OCI-LY1 (cell line): ENCODE measurements at regions not wholly inside any gene's neighbourhood (a gene's known extent, or its start where the extent isn't known, plus 50 kb on each side); places are given as distances from the start of the nearest gene placed in this dataset.

ENCODE experiments used
- H2AFZ ChIP-seq: fragments of 200-600 bp; sonication (generic), shearing (Covaris generic); 2 replicates; pipeline ENCODE4 v1.6.0; 2014; ENCODE audit warnings: antibody characterized with exemption, mild to moderate bottlenecking, low read length
- H3F3A ChIP-seq: fragments of 200-600 bp; sonication (generic), shearing (Covaris generic); 2 replicates; pipeline ENCODE4 v1.6.0; 2014; ENCODE audit warnings: mild to moderate bottlenecking, antibody characterized with exemption, low read length, moderate library complexity; ENCODE audit not compliant: insufficient read depth
- H3K27ac ChIP-seq: fragments of 200-600 bp; sonication (generic); 2 replicates; pipeline ENCODE4 v1.5.1; 2014; ENCODE audit warnings: low read length, mixed run types, mild to moderate bottlenecking, low read depth; ENCODE audit not compliant: poor library complexity, severe bottlenecking
- H3K27me3 ChIP-seq: fragments of 200-600 bp; sonication (generic); 2 replicates; pipeline ENCODE4 v1.6.0; 2014; ENCODE audit warnings: antibody characterized with exemption, mild to moderate bottlenecking, low read length, moderate library complexity; ENCODE audit not compliant: insufficient read depth
- H3K36me3 ChIP-seq: fragments of 200-600 bp; sonication (generic); 2 replicates; pipeline ENCODE4 v1.6.1; 2014; ENCODE audit warnings: mild to moderate bottlenecking, antibody characterized with exemption, low read length, moderate library complexity, mixed read lengths; ENCODE audit not compliant: insufficient read depth
- H3K4me1 ChIP-seq: fragments of 200-600 bp; sonication (generic); 2 replicates; pipeline ENCODE4 v1.5.1; 2014; ENCODE audit warnings: mild to moderate bottlenecking, low read length, moderate library complexity; ENCODE audit not compliant: insufficient read depth, severe bottlenecking
- H3K4me2 ChIP-seq: fragments of 200-600 bp; sonication (generic), shearing (Covaris generic); 2 replicates; pipeline ENCODE4 v1.6.1; 2014; ENCODE audit warnings: low read length
- H3K4me3 ChIP-seq: fragments of 200-600 bp; sonication (generic); 2 replicates; pipeline ENCODE4 v1.5.1; 2014; ENCODE audit warnings: low read length, low read depth, mild to moderate bottlenecking, mixed read lengths; ENCODE audit not compliant: poor library complexity, severe bottlenecking
- H3K79me2 ChIP-seq: fragments of 200-600 bp; shearing (Covaris generic); 2 replicates; pipeline ENCODE4 v1.6.1; 2016; ENCODE audit warnings: mixed run types, low read length, mixed read lengths; ENCODE audit not compliant: insufficient read depth
- H3K9ac ChIP-seq: fragments of 200-600 bp; sonication (generic), shearing (Covaris generic); 2 replicates; pipeline ENCODE4 v1.6.1; 2014; ENCODE audit warnings: mild to moderate bottlenecking, low read length, mixed read lengths
- H3K9me2 ChIP-seq: fragments of 200-600 bp; sonication (generic), shearing (Covaris generic); 2 replicates; pipeline ENCODE4 v1.6.1; 2014; ENCODE audit warnings: low read depth, mild to moderate bottlenecking, low read length, mixed read lengths
- H3K9me3 ChIP-seq: fragments of 200-600 bp; shearing (Covaris generic); 2 replicates; pipeline ENCODE4 v1.6.1; 2014; ENCODE audit warnings: low read length, mixed read lengths
- H4K20me1 ChIP-seq: fragments of 200-600 bp; sonication (generic), shearing (Covaris generic); 2 replicates; pipeline ENCODE4 v1.6.0; 2016; ENCODE audit warnings: mild to moderate bottlenecking, low read length; ENCODE audit not compliant: insufficient read depth
- CTCF ChIP-seq: fragments of 200-600 bp; sonication (generic), shearing (Covaris generic); IDR thresholded peaks from 2 replicates; pipeline ENCODE4 v1.5.1; 2017; ENCODE audit warnings: mild to moderate bottlenecking, antibody characterized with exemption, low read length, moderate library complexity, mixed read lengths
- EZH2 ChIP-seq: fragments of 200-600 bp; sonication (generic), shearing (Covaris generic); IDR thresholded peaks from 2 replicates; pipeline ENCODE4 v1.8.0; 2017; ENCODE audit warnings: borderline replicate concordance, mixed run types, mild to moderate bottlenecking, antibody characterized with exemption, low read length, moderate library complexity, mixed read lengths

GRCh38 chr6:1242021-1242420, 69.9 kb upstream of the FOXQ1 start:
- H2AFZ ChIP-seq: no peak overlapping the region
- no peaks in the 10 kb centered on the region for H3K79me2 ChIP-seq
- H3K27me3 ChIP-seq: no peaks in the 10 kb centered on the region
- no peaks in the 10 kb centered on the region for H4K20me1 ChIP-seq
- no peaks in the 10 kb centered on the region for H3K9me2 ChIP-seq
- no peak overlapping the region for H3K27ac ChIP-seq
- H3F3A ChIP-seq: no peaks in the 10 kb centered on the region
- no peaks in the 10 kb centered on the region for H3K4me1 ChIP-seq
- no peak overlapping the region for H3K9ac ChIP-seq
- no peaks in the 10 kb centered on the region for H3K9me3 ChIP-seq
- no peaks in the 10 kb centered on the region for H3K36me3 ChIP-seq
- no peak overlapping the region for H3K4me2 ChIP-seq
- TF ChIP-seq CTCF (no peak), EZH2 (no peak)
- H3K4me3 ChIP-seq: no peak overlapping the region

- TF ChIP-seq EZH2: no peak
- TF ChIP-seq CTCF: no peak
- Histone ChIP-seq H3K79me2 (no peaks in the 10 kb centered on the region), H3K27me3 (no peaks in the 10 kb centered on the region), H3K4me2 (no peak overlapping the region), H3K9me3 (no peaks in the 10 kb centered on the region), H3K4me3 (no peak overlapping the region), H3K4me1 (no peaks in the 10 kb centered on the region), H2AFZ (no peak overlapping the region), H3K36me3 (no peaks in the 10 kb centered on the region), H4K20me1 (no peaks in the 10 kb centered on the region), H3K9me2 (no peaks in the 10 kb centered on the region), H3F3A (no peaks in the 10 kb centered on the region), H3K27ac (no peak overlapping the region), H3K9ac (no peak overlapping the region)
These were observed 71.1 kb upstream of the FOXQ1 start for GRCh38 chr6:1240766-1241318.

GRCh38 chr6:1239805-1240204, 72.1 kb upstream of the FOXQ1 start:
- Histone ChIP-seq H3K9ac (no peak overlapping the region), H3K9me2 (no peaks in the 10 kb centered on the region), H3K4me2 (no peak overlapping the region), H3K4me1 (no peaks in the 10 kb centered on the region), H3K36me3 (no peaks in the 10 kb centered on the region), H2AFZ (no peak overlapping the region), H3K27ac (no peak overlapping the region), H3K27me3 (no peaks in the 10 kb centered on the region), H3F3A (no peaks in the 10 kb centered on the region), H4K20me1 (no peaks in the 10 kb centered on the region), H3K4me3 (no peak overlapping the region), H3K79me2 (no peaks in the 10 kb centered on the region), H3K9me3 (no peaks in the 10 kb centered on the region)
- TF ChIP-seq EZH2 (no peak), CTCF (no peak)
